Neural crest cell (in vitro differentiated cells): ENCODE measurements at regions not wholly inside any gene's neighbourhood (a gene's known extent, or its start where the extent isn't known, plus 50 kb on each side); places are given as distances from the start of the nearest gene placed in this dataset.

Source experiments
- DNase-seq: peaks from one replicate; pipeline ENCODE4 v3.0.0; 2021; ENCODE audit warnings: low read depth, mixed read lengths, low spot score
- H3K27ac Mint-ChIP-seq: one replicate; pipeline ENCODE4 v1.8.0; 2021; ENCODE audit warnings: mild to moderate bottlenecking, mixed read lengths; ENCODE audit not compliant: unreplicated experiment
- H3K27me3 Mint-ChIP-seq: 2 replicates; pipeline ENCODE4 v1.8.0; 2021; ENCODE audit warnings: low read depth, mild to moderate bottlenecking, mixed read lengths
- H3K36me3 Mint-ChIP-seq: 2 replicates; pipeline ENCODE4 v1.8.0; 2021; ENCODE audit warnings: low read depth, mild to moderate bottlenecking, mixed read lengths
- H3K4me1 Mint-ChIP-seq: 2 replicates; pipeline ENCODE4 v1.8.0; 2021; ENCODE audit warnings: mixed read lengths
- H3K4me3 Mint-ChIP-seq: one replicate; pipeline ENCODE4 v1.8.0; 2021; ENCODE audit warnings: mild to moderate bottlenecking, mixed read lengths
- H3K9me3 Mint-ChIP-seq: 2 replicates; pipeline ENCODE4 v1.8.0; 2021; ENCODE audit warnings: mixed read lengths
- TF ChIP-seq, protein P1 (sequence below): fragments of 200-600 bp; sonication (generic); conservative IDR thresholded peaks from 2 replicates; pipeline ENCODE4 v1.5.0; 2021; ENCODE audit warnings: antibody characterized with exemption, mild to moderate bottlenecking

DNA sequence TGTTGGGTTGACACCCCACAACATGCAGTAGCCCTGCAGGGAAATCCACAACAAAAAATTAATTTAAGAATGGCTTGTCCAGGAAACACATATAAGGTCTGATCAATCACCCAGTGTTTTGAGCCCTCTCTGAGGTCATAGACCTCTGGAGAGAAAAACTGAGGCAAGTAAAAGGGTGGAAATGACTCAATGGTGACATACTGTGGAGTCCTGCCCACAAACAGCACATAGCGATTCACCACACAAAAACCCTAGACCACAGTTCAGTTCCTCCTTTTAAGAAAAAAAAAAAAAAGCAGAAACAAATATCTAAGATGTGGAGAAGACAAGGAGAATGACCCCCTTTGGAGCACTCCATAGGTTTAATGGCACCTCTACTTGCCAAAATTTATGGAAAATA, 2691.0 kb downstream of the PCDH7 start:
- no peak overlapping the region for H3K4me3 Mint-ChIP-seq
- no peaks in the 10 kb centered on the region for H3K4me1 Mint-ChIP-seq
- TF ChIP-seq, protein P1, sequence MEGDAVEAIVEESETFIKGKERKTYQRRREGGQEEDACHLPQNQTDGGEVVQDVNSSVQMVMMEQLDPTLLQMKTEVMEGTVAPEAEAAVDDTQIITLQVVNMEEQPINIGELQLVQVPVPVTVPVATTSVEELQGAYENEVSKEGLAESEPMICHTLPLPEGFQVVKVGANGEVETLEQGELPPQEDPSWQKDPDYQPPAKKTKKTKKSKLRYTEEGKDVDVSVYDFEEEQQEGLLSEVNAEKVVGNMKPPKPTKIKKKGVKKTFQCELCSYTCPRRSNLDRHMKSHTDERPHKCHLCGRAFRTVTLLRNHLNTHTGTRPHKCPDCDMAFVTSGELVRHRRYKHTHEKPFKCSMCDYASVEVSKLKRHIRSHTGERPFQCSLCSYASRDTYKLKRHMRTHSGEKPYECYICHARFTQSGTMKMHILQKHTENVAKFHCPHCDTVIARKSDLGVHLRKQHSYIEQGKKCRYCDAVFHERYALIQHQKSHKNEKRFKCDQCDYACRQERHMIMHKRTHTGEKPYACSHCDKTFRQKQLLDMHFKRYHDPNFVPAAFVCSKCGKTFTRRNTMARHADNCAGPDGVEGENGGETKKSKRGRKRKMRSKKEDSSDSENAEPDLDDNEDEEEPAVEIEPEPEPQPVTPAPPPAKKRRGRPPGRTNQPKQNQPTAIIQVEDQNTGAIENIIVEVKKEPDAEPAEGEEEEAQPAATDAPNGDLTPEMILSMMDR, result no peak
- H3K27ac Mint-ChIP-seq, result no peak overlapping the region
- DNase-seq, result no peak
- no peaks in the 10 kb centered on the region for H3K36me3 Mint-ChIP-seq
- H3K27me3 Mint-ChIP-seq, result no peaks in the 10 kb centered on the region
- H3K9me3 Mint-ChIP-seq, result peaks cover 6% of the 10 kb centered on the region

DNA sequence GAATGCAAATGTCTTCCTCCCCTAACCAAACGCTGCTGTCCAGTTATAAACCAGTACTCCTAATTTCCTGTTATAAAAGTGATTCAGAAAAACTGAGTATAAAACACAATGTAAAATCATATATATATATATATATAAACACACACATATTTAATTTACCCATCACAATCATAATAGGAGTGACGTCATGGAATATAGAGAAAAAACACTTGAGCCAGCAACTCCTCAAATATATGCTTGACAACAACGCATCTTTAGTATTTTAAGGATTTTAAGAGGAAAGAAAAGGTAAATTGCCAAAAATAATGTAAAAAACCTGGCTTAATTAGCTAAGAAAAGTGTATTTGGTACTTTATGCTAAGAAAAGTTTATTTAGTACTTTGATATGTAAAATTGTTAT, 2701.7 kb downstream of the PCDH7 start:
- H3K27me3 Mint-ChIP-seq, result no peaks in the 10 kb centered on the region
- TF ChIP-seq, protein P1, result no peak
- H3K4me3 Mint-ChIP-seq, result no peak overlapping the region
- H3K9me3 Mint-ChIP-seq, result no peaks in the 10 kb centered on the region
- no peaks in the 10 kb centered on the region for H3K4me1 Mint-ChIP-seq
- DNase-seq, result no peak
- no peaks in the 10 kb centered on the region for H3K36me3 Mint-ChIP-seq
- H3K27ac Mint-ChIP-seq, result no peak overlapping the region

DNA sequence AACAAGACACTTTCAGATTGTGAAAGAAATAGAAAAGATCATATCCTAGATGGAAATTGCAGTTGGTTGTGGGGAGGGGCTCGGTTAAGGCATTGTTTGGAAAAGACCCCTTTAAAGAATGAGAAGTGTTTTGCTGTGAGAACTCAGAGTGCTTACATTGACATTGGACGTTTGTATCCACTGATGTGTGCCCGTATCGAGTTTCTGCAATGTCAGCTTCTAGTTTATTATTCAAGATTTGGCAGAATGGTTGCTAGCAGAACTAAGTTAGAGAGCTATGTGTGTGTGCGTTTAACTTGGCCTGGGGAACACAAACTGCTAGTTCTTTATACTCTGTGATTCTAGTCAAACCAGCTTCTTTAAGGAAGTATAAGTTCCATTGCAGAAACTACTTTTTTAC, 2702.5 kb downstream of the PCDH7 start:
- Mint-ChIP-seq H3K27me3 (no peaks in the 10 kb centered on the region), H3K36me3 (no peaks in the 10 kb centered on the region), H3K9me3 (no peaks in the 10 kb centered on the region), H3K4me1 (no peaks in the 10 kb centered on the region), H3K4me3 (no peak overlapping the region), H3K27ac (no peak overlapping the region)
- no peak for DNase-seq
- TF ChIP-seq, protein P1, result no peak

DNA sequence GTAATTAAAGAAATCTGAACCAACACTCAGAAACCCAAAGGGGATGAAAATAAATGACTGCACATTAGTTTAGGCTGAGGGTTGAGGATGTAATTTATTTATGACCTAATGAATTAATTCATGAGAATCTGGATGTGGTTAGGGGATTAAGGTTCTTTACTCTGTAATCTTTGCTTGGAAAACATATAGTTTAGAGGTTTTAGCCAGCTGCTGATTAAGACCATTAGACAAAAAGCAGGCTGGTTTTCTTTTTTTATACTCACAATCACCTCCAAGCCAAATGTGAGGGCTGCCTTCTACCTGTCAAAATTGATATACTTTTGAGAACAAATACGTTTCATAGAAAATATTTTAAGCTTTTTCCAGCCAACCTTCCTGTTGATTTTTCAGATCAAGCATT, 2705.8 kb downstream of the PCDH7 start:
- no peak overlapping the region for H3K27ac Mint-ChIP-seq
- H3K4me3 Mint-ChIP-seq, result no peak overlapping the region
- no peaks in the 10 kb centered on the region for H3K27me3 Mint-ChIP-seq
- H3K4me1 Mint-ChIP-seq, result no peaks in the 10 kb centered on the region
- H3K9me3 Mint-ChIP-seq, result no peaks in the 10 kb centered on the region
- H3K36me3 Mint-ChIP-seq, result no peaks in the 10 kb centered on the region
- TF ChIP-seq, protein P1, result no peak
- no peak for DNase-seq

DNA sequence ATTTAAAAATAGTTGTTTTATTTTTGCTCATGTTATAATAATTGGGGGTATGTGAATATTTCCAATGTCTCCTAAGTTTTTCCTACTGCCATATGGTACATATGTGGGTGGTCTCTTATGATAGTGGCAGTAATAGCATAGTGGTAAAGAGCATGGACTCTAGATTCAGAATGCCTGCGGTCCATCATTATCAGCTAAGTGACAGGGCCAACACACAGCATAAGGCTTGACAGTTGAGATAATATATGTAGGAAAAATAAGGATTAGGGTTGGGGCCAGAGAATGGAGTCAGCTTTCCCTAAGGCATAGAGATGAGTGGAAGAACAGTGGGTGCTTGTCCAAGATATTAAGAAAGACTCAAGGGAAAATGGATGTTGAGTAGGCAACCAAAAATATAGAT, 2707.5 kb downstream of the PCDH7 start:
- Mint-ChIP-seq H3K36me3 (no peaks in the 10 kb centered on the region), H3K4me3 (no peak overlapping the region), H3K27me3 (no peaks in the 10 kb centered on the region), H3K4me1 (no peaks in the 10 kb centered on the region), H3K9me3 (no peaks in the 10 kb centered on the region), H3K27ac (no peak overlapping the region)
- DNase-seq, result no peak
- TF ChIP-seq, protein P1, result no peak

DNA sequence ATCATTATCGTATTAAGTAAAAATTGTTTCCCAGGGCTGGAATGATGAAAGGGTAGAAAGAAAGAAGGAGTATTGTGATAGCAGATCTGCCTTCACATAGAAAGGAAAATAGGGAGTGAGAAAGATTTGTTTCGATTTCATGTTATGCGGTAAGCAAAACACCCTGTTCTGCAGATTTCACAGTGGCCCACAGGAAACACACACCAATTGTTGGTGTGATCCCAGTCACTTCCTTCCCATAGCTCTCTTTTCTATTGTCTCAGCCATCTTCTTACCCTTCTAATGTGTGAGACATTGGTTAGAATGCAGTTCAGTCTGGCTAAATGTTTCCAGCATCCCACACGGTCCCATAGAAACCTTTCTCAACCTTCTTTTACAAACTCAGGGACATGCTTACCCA, 2709.8 kb downstream of the PCDH7 start:
- TF ChIP-seq, protein P1, result no peak
- H3K4me1 Mint-ChIP-seq, result no peaks in the 10 kb centered on the region
- H3K36me3 Mint-ChIP-seq, result no peaks in the 10 kb centered on the region
- H3K4me3 Mint-ChIP-seq, result no peak overlapping the region
- DNase-seq, result no peak
- no peaks in the 10 kb centered on the region for H3K9me3 Mint-ChIP-seq
- H3K27ac Mint-ChIP-seq, result no peak overlapping the region
- H3K27me3 Mint-ChIP-seq, result no peaks in the 10 kb centered on the region
